A549 (cell line): ENCODE measurements at regions not wholly inside any gene's neighbourhood (a gene's known extent, or its start where the extent isn't known, plus 50 kb on each side); places are given as distances from the start of the nearest gene placed in this dataset.

ENCODE experiments used
- ATAC-seq, 2 experiments: fragments of 200-7000 bp in 1 of 2; fragments of >200 bp in 1 of 2; cut with Nextera tagmentation in 1 of 2; cut with Tn5 transposase in 1 of 2; 3 replicates each; pipeline versions ENCODE4 v1.8.0 to v1.9.1; 2018 to 2020; ENCODE audit warnings: mild to moderate bottlenecking in 1 of 2, moderate library complexity in 1 of 2
- CTCF ChIA-PET: fragments of 300-600 bp; sonication (Branson Sonifier 250); formaldehyde crosslinking; extraction: SDS; loops from one replicate; lab custom pipeline; 2021; ENCODE audit warnings: antibody characterized with exemption, inconsistent platforms; lab: Yijun Ruan, JAX
- POLR2A ChIA-PET: fragments of 350-600 bp; formaldehyde crosslinking; extraction: SDS; loops from one replicate; lab custom pipeline; 2021; ENCODE audit warnings: antibody characterized with exemption, inconsistent platforms; lab: Yijun Ruan, JAX
- DNase-seq, 2 experiments: peaks; one replicate each; pipeline versions ENCODE4 v3.0.0 to v3.0.0-alpha.2; 2011 to 2016; ENCODE audit warnings: low read depth in 1 of 2, low spot score in 1 of 2
- FAIRE-seq: peaks from 2 replicates; lab custom pipeline; 2011; peaks lifted over from hg19 to GRCh38; lab: Jason Lieb, UNC
- H3K27ac ChIP-seq, 2 experiments: fragments of >200 bp; sonication (Bioruptor Twin); formaldehyde crosslinking; 3 replicates each; pipeline ENCODE4 v1.5.1; 2016 to 2017
- H3K4me1 ChIP-seq: fragments of >200 bp; sonication (Bioruptor Twin); formaldehyde crosslinking; 3 replicates; pipeline ENCODE4 v1.6.1; 2016
- H3K4me2 ChIP-seq: fragments of >200 bp; sonication (Bioruptor Twin); formaldehyde crosslinking; 3 replicates; pipeline ENCODE4 v1.6.1; 2016
- H3K4me3 ChIP-seq: fragments of >200 bp; sonication (Bioruptor Twin); formaldehyde crosslinking; 3 replicates; pipeline ENCODE4 v1.5.1; 2016
- H3K9me3 ChIP-seq: fragments of >200 bp; sonication (Bioruptor Twin); formaldehyde crosslinking; 3 replicates; pipeline ENCODE4 v1.6.1; 2016
- BHLHE40 ChIP-seq: IDR thresholded peaks from 2 replicates; pipeline ENCODE4 v1.6.1; 2012; ENCODE audit warnings: low read depth, low read length, inconsistent platforms
- CBX2 ChIP-seq: fragments of 200-600 bp; sonication (generic); IDR thresholded peaks from 2 replicates; pipeline ENCODE4 v1.6.1; 2016; ENCODE audit warnings: low read depth, mild to moderate bottlenecking, borderline replicate concordance
- CHD4 ChIP-seq: fragments of 200-600 bp; sonication (generic); IDR thresholded peaks from 2 replicates; pipeline ENCODE4 v1.6.1; 2016; ENCODE audit warnings: antibody characterized with exemption, mild to moderate bottlenecking, borderline replicate concordance
- EHF ChIP-seq: fragments of 250-450 bp; sonication (Bioruptor Pico); IDR thresholded peaks from 2 replicates; pipeline ENCODE4 v1.5.0; 2020; ENCODE audit warnings: mild to moderate bottlenecking
- FOSL2 ChIP-seq, 2 experiments: fragments of 450-650 bp in 1 of 2; fragments of >200 bp in 1 of 2; sonication (Bioruptor Twin) in 1 of 2; formaldehyde crosslinking; IDR thresholded peaks; 2 replicates each; pipeline versions ENCODE4 v1.5.0 to v1.6.1; 2016 to 2020; ENCODE audit warnings: mild to moderate bottlenecking in 1 of 2, moderate library complexity in 1 of 2
- FOXS1 ChIP-seq: fragments of 250-450 bp; sonication (Bioruptor Pico); IDR thresholded peaks from 2 replicates; pipeline ENCODE4 v1.5.0; 2020; ENCODE audit warnings: mild to moderate bottlenecking, moderate library complexity
- HDAC2 ChIP-seq: fragments of 200-600 bp; sonication (generic); IDR thresholded peaks from 2 replicates; pipeline ENCODE4 v1.6.1; 2016
- HEYL ChIP-seq: fragments of 250-450 bp; sonication (Bioruptor Pico); IDR thresholded peaks from 2 replicates; pipeline ENCODE4 v1.8.0; 2021; ENCODE audit warnings: mild to moderate bottlenecking, moderate library complexity
- HOXA7 ChIP-seq: fragments of 250-450 bp; sonication (Bioruptor Pico); IDR thresholded peaks from 2 replicates; pipeline ENCODE4 v1.5.0; 2020; ENCODE audit warnings: mild to moderate bottlenecking, moderate library complexity
- HOXB5 ChIP-seq: fragments of 250-450 bp; sonication (Bioruptor Pico); IDR thresholded peaks from 2 replicates; pipeline ENCODE4 v1.5.0; 2020; ENCODE audit warnings: mild to moderate bottlenecking, moderate library complexity
- JUNB ChIP-seq: fragments of >200 bp; sonication (Bioruptor Twin); formaldehyde crosslinking; IDR thresholded peaks from 2 replicates; pipeline ENCODE4 v1.6.1; 2016
- MAFK ChIP-seq: fragments of 450-650 bp; IDR thresholded peaks from 2 replicates; pipeline ENCODE4 v1.6.1; 2014; ENCODE audit not compliant: partially characterized antibody
- MAZ ChIP-seq: fragments of 150-350 bp; IDR thresholded peaks from 2 replicates; pipeline ENCODE4 v1.6.1; 2014; ENCODE audit warnings: antibody characterized with exemption, low read depth, low read length, borderline replicate concordance
- MYC ChIP-seq: IDR thresholded peaks from 2 replicates; pipeline ENCODE4 v1.6.1; 2012; ENCODE audit warnings: mild to moderate bottlenecking, inconsistent platforms, low read length, improper control_type of control experiment, borderline replicate concordance
- NFE2L2 ChIP-seq: fragments of 150-350 bp; conservative IDR thresholded peaks from 2 replicates; pipeline ENCODE4 v1.6.1; 2014; ENCODE audit warnings: low read length
- NPAS2 ChIP-seq: fragments of 250-450 bp; sonication (Bioruptor Pico); IDR thresholded peaks from 2 replicates; pipeline ENCODE4 v1.8.0; 2022; ENCODE audit warnings: mild to moderate bottlenecking, moderate library complexity, borderline replicate concordance
- PHF8 ChIP-seq: fragments of 200-600 bp; sonication (generic); IDR thresholded peaks from 2 replicates; pipeline ENCODE4 v1.6.1; 2016; ENCODE audit warnings: low read depth, mild to moderate bottlenecking, antibody characterized with exemption, moderate library complexity, borderline replicate concordance
- POLR2A ChIP-seq: IDR thresholded peaks from 2 replicates; pipeline ENCODE4 v1.6.1; 2012; ENCODE audit warnings: mild to moderate bottlenecking, low read length
- RFX5 ChIP-seq: fragments of 450-650 bp; IDR thresholded peaks from 2 replicates; pipeline ENCODE4 v1.7.1; 2014; ENCODE audit warnings: antibody characterized with exemption, mild to moderate bottlenecking, moderate library complexity
- RNF2 ChIP-seq: fragments of 200-600 bp; sonication (generic); IDR thresholded peaks from 2 replicates; pipeline ENCODE4 v1.6.1; 2016; ENCODE audit warnings: low read depth, mild to moderate bottlenecking, antibody characterized with exemption, moderate library complexity, borderline replicate concordance
- SMC3 ChIP-seq: fragments of >200 bp; sonication (Bioruptor Twin); formaldehyde crosslinking; IDR thresholded peaks from 3 replicates; pipeline ENCODE4 v1.6.1; 2018; ENCODE audit warnings: inconsistent platforms
- TFCP2L1 ChIP-seq: fragments of 250-450 bp; sonication (Bioruptor Pico); IDR thresholded peaks from 2 replicates; pipeline ENCODE4 v1.5.0; 2021; ENCODE audit warnings: mild to moderate bottlenecking
- ZFP36 ChIP-seq: fragments of 450-650 bp; IDR thresholded peaks from 2 replicates; pipeline ENCODE4 v1.6.1; 2014; ENCODE audit warnings: borderline replicate concordance; ENCODE audit not compliant: partially characterized antibody
- ZNF302 ChIP-seq: fragments of 250-450 bp; sonication (Bioruptor Pico); IDR thresholded peaks from 2 replicates; pipeline ENCODE4 v1.9.0; 2021; ENCODE audit warnings: inconsistent platforms, mild to moderate bottlenecking, moderate library complexity
- WGBS: methylation state at CpG from one replicate; pipeline ENCODE4 v1.1.6; 2017; ENCODE audit errors: missing lambda C conversion rate; 5-methylcytosine and 5-hydroxymethylcytosine counted together
- TF ChIP-seq, protein P1 (sequence below): fragments of 250-450 bp; sonication (Bioruptor Pico); IDR thresholded peaks from 2 replicates; pipeline ENCODE4 v1.5.0; 2021; ENCODE audit warnings: mild to moderate bottlenecking, moderate library complexity, borderline replicate concordance
- TF ChIP-seq, protein P2 (sequence below): IDR thresholded peaks from 2 replicates; pipeline ENCODE4 v1.6.1; 2012; ENCODE audit warnings: low read depth, borderline replicate concordance
- TF ChIP-seq, protein P3 (sequence below): IDR thresholded peaks from 2 replicates; pipeline ENCODE4 v1.6.1; 2012
- TF ChIP-seq, protein P4 (sequence below): fragments of 250-450 bp; sonication (Bioruptor Pico); IDR thresholded peaks from 2 replicates; pipeline ENCODE4 v1.5.0; 2020; ENCODE audit warnings: low read depth, mild to moderate bottlenecking, moderate library complexity
- TF ChIP-seq, protein P5 (sequence below): fragments of 150-350 bp; IDR thresholded peaks from 2 replicates; pipeline ENCODE4 v1.6.1; 2014; ENCODE audit warnings: low read depth, mild to moderate bottlenecking, low read length

DNA sequence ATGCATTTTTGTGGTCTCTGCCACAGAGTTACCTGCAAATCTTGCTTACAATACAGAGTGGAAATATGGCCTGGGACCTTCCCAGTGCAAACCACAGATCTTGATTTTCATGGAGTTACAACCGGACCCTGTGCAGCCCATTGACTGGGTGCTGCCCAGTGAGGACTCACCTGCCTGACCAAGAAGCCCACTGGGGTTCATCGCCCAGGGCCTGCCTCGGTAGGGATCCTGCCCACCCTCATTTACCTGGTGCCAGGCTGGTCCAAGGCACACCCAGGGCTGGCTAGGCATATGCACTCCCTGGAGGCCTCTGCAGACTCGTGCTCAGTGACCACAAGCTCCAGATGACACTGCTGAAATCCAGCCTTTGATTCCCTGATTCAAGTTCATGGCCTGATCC is 572.7 kb downstream of the NPHP4 start:
- Histone ChIP-seq H3K4me1 (no peaks in the 10 kb centered on the region), H3K27ac (no peak overlapping the region)
- 7% methylated on average over 4 of the region's 4 CpGs for WGBS
- ATAC-seq (no peak), FAIRE-seq (no peak)
- TF ChIP-seq FOSL2 (IDR thresholded peaks at IDR 0.05) (no peak), FOSL2 (CRISPR knock-in tag; IDR thresholded peaks at IDR 0.05) (no peak)
- TF ChIP-seq, all 56 proteins: peak for 0
- Histone ChIP-seq H3K4me3 (no peak overlapping the region), H3K4me2 (no peak overlapping the region), H3K9me3 (no peaks in the 10 kb centered on the region)
- DNase-seq, result no peak
- ChIA-PET CTCF (no interaction called here), POLR2A (no interaction called here)

DNA sequence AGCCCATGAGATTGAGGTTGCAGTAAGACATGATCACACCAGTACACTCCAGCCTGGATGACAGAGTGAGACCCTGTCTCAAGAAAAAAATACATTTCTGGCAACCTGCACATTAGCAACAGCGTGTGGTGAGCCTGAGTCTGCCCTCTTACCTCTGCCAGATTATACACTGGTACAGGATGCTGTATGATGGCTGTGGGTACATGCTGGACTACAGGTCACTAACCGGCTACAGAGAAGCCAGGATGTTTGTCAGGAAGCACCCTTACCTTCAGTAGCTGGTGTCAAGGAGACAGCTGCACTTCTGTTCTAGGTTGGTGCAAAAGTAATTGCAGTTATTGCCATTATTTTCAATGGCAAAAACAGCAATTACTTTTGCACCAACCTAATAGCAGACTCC is 575.7 kb downstream of the NPHP4 start:
- no peaks in the 10 kb centered on the region for H3K9me3 ChIP-seq
- ATAC-seq (no peak), DNase-seq (no peak), FAIRE-seq (no peak)
- no peaks in the 10 kb centered on the region for H3K4me1 ChIP-seq
- H3K27ac ChIP-seq, result no peak overlapping the region
- H3K4me3 ChIP-seq, result no peak overlapping the region
- H3K4me2 ChIP-seq, result no peak overlapping the region
- POLR2A ChIA-PET, result no interaction called here
- CTCF ChIA-PET, result interaction anchor here (0.6 kb wide), 1 partner anchor 1482 kb away, joined by 3 read pairs; no protein-coding TSS in a partner anchor
- WGBS, result no CpG with 5 or more reads among the region's 2 CpGs
- TF ChIP-seq EHF (CRISPR knock-in tag), result no peak
- TF ChIP-seq, protein P1, sequence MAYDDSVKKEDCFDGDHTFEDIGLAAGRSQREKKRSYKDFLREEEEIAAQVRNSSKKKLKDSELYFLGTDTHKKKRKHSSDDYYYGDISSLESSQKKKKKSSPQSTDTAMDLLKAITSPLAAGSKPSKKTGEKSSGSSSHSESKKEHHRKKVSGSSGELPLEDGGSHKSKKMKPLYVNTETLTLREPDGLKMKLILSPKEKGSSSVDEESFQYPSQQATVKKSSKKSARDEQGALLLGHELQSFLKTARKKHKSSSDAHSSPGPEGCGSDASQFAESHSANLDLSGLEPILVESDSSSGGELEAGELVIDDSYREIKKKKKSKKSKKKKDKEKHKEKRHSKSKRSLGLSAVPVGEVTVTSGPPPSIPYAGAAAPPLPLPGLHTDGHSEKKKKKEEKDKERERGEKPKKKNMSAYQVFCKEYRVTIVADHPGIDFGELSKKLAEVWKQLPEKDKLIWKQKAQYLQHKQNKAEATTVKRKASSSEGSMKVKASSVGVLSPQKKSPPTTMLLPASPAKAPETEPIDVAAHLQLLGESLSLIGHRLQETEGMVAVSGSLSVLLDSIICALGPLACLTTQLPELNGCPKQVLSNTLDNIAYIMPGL (CRISPR knock-in tag), result no peak
- TF ChIP-seq POLR2A, result no peak
- no peak for TF ChIP-seq CBX2
- TF ChIP-seq FOXS1 (CRISPR knock-in tag), result no peak
- TF ChIP-seq RFX5, result no peak
- TF ChIP-seq, protein P2, sequence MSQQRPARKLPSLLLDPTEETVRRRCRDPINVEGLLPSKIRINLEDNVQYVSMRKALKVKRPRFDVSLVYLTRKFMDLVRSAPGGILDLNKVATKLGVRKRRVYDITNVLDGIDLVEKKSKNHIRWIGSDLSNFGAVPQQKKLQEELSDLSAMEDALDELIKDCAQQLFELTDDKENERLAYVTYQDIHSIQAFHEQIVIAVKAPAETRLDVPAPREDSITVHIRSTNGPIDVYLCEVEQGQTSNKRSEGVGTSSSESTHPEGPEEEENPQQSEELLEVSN, result no peak
- TF ChIP-seq BHLHE40, result no peak
- TF ChIP-seq, protein P3, sequence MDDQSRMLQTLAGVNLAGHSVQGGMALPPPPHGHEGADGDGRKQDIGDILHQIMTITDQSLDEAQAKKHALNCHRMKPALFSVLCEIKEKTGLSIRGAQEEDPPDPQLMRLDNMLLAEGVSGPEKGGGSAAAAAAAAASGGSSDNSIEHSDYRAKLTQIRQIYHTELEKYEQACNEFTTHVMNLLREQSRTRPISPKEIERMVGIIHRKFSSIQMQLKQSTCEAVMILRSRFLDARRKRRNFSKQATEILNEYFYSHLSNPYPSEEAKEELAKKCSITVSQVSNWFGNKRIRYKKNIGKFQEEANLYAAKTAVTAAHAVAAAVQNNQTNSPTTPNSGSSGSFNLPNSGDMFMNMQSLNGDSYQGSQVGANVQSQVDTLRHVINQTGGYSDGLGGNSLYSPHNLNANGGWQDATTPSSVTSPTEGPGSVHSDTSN, result no peak
- no peak for TF ChIP-seq HOXA7 (CRISPR knock-in tag)
- no peak for TF ChIP-seq SMC3
- no peak for TF ChIP-seq TFCP2L1 (CRISPR knock-in tag)
- TF ChIP-seq ZFP36, result no peak
- TF ChIP-seq MYC, result no peak
- TF ChIP-seq FOSL2 (IDR thresholded peaks at IDR 0.05), result no peak
- TF ChIP-seq FOSL2 (CRISPR knock-in tag; IDR thresholded peaks at IDR 0.05), result no peak
- TF ChIP-seq HEYL, result no peak
- TF ChIP-seq HOXB5, result no peak
- TF ChIP-seq MAZ, result no peak

DNA sequence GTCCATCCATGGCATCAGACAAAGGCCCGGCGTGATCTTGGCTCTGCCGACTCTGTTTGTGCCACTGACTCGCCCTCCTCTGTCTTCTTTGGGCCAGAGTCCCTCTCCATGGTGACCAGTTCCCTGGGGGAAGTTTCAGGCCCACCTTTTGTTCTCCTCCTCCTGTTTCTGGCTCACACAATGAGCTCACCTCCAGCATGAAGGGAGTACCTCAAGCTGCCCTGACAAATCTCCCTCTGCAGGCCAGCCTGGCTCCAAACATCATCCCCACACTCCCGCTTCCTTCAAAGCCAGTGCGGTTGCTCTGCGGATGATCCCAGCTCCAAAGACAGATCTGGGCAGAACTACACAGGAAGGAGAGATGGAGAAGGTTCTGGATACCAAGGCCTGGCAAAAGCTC is 576.6 kb downstream of the NPHP4 start:
- ChIA-PET POLR2A (no interaction called here), CTCF (no interaction called here)
- no peak overlapping the region for H3K4me3 ChIP-seq
- ATAC-seq, result no peak
- WGBS, result 24% methylated on average over 7 of the region's 7 CpGs
- no peaks in the 10 kb centered on the region for H3K4me1 ChIP-seq
- no peak for DNase-seq
- FAIRE-seq, result no peak
- no peak overlapping the region for H3K4me2 ChIP-seq
- H3K9me3 ChIP-seq, result no peaks in the 10 kb centered on the region
- H3K27ac ChIP-seq, result no peak overlapping the region
- no peak for TF ChIP-seq PHF8
- TF ChIP-seq, protein P4, sequence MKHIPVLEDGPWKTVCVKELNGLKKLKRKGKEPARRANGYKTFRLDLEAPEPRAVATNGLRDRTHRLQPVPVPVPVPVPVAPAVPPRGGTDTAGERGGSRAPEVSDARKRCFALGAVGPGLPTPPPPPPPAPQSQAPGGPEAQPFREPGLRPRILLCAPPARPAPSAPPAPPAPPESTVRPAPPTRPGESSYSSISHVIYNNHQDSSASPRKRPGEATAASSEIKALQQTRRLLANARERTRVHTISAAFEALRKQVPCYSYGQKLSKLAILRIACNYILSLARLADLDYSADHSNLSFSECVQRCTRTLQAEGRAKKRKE (CRISPR knock-in tag), result no peak
- no peak for TF ChIP-seq HDAC2
- TF ChIP-seq ZNF302 (CRISPR knock-in tag), result no peak
- no peak for TF ChIP-seq JUNB
- no peak for TF ChIP-seq MAFK
- TF ChIP-seq RNF2, result no peak
- TF ChIP-seq NFE2L2, result no peak
- no peak for TF ChIP-seq TFCP2L1 (CRISPR knock-in tag)
- TF ChIP-seq, protein P5, sequence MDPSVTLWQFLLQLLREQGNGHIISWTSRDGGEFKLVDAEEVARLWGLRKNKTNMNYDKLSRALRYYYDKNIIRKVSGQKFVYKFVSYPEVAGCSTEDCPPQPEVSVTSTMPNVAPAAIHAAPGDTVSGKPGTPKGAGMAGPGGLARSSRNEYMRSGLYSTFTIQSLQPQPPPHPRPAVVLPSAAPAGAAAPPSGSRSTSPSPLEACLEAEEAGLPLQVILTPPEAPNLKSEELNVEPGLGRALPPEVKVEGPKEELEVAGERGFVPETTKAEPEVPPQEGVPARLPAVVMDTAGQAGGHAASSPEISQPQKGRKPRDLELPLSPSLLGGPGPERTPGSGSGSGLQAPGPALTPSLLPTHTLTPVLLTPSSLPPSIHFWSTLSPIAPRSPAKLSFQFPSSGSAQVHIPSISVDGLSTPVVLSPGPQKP, result no peak
- no peak for TF ChIP-seq NPAS2 (CRISPR knock-in tag)
- TF ChIP-seq, protein P3, result no peak
- TF ChIP-seq CHD4, result no peak
- no peak for TF ChIP-seq BHLHE40
- TF ChIP-seq POLR2A, result no peak
- TF ChIP-seq MYC, result no peak
